Small intestine (tissue), 7 donors: ENCODE measurements at regions not wholly inside any gene's neighbourhood (a gene's known extent, or its start where the extent isn't known, plus 50 kb on each side); places are given as distances from the start of the nearest gene placed in this dataset.

Experiments used
- DNase-seq, 2 donors: peaks; one replicate each; pipeline versions ENCODE4 v3.0.0 to v3.0.0-alpha.2; 2013
- FAIRE-seq: peaks from 2 replicates; lab custom pipeline; 2012; peaks lifted over from hg19 to GRCh38; lab: Jason Lieb, UNC
- H3K27ac ChIP-seq, 3 donors: one replicate each; pipeline ENCODE4 v1.5.1; 2013; ENCODE audit warnings: low read length in 2 of 3, mild to moderate bottlenecking in 2 of 3, control low read depth in 1 of 3, inconsistent platforms in 1 of 3, low read depth in 1 of 3, moderate library complexity in 1 of 3
- H3K27me3 ChIP-seq, 3 donors: one replicate each; pipeline ENCODE4 v1.6.1; 2013; ENCODE audit warnings: low read length in 3 of 3, inconsistent platforms in 1 of 3; ENCODE audit not compliant: control insufficient read depth in 3 of 3, insufficient read depth in 3 of 3
- H3K36me3 ChIP-seq, 3 donors: one replicate each; pipeline ENCODE4 v1.6.1; 2013; ENCODE audit warnings: low read length in 3 of 3, inconsistent platforms in 1 of 3, low read depth in 1 of 3, mild to moderate bottlenecking in 1 of 3, moderate library complexity in 1 of 3; ENCODE audit not compliant: control insufficient read depth in 3 of 3, insufficient read depth in 2 of 3
- H3K4me1 ChIP-seq, 3 donors: one replicate each; pipeline ENCODE4 v1.6.1; 2013; ENCODE audit warnings: low read length in 2 of 3, inconsistent platforms in 1 of 3, low read depth in 1 of 3, mild to moderate bottlenecking in 1 of 3, moderate library complexity in 1 of 3; ENCODE audit not compliant: control insufficient read depth in 3 of 3, insufficient read depth in 2 of 3
- H3K4me3 ChIP-seq, 3 donors: one replicate each; pipeline ENCODE4 v1.5.1; 2013; ENCODE audit warnings: low read length in 3 of 3, control low read depth in 1 of 3, inconsistent platforms in 1 of 3, low read depth in 1 of 3, mild to moderate bottlenecking in 1 of 3, moderate library complexity in 1 of 3
- H3K9me3 ChIP-seq, 2 donors: one replicate each; pipeline ENCODE4 v1.6.1; 2013; ENCODE audit warnings: low read depth in 1 of 2, low read length in 1 of 2; ENCODE audit not compliant: control insufficient read depth in 2 of 2, insufficient read depth in 1 of 2
- WGBS, 3 donors: extraction: QIAGEN DNeasy Blood & Tissue Kit; methylation state at CpG; one replicate each; pipeline ENCODE4 v1.1.7; 2013; 5-methylcytosine and 5-hydroxymethylcytosine counted together
- donor health status: healthy with polysubstance abuse.
- donor health status: control.
- donor health status: control.
- donor health status: Bipolar disorder and iron deficiency.
- donor health status: healthy.

- no peak overlapping the region for H3K4me3 ChIP-seq
- no peaks in the 10 kb centered on the region for H3K4me1 ChIP-seq
- FAIRE-seq (no peak), DNase-seq (no peak)
- no peak overlapping the region for H3K27ac ChIP-seq
- H3K27me3 ChIP-seq: no peaks in the 10 kb centered on the region
- WGBS, 3 donors: 85 to 91% (median 87%) methylated on average over 3 of the region's 3 CpGs
- no peaks in the 10 kb centered on the region for H3K9me3 ChIP-seq
- no peaks in the 10 kb centered on the region for H3K36me3 ChIP-seq
These were observed 84.0 kb downstream of the RDH14 start for GRCh38 chr2:18476484-18476883.

GRCh38 chr2:18475884-18476283 is 84.6 kb downstream of the RDH14 start:
- no peak overlapping the region for H3K27ac ChIP-seq
- no peaks in the 10 kb centered on the region for H3K36me3 ChIP-seq
- H3K9me3 ChIP-seq: no peaks in the 10 kb centered on the region
- DNase-seq: no peak
- no peak overlapping the region for H3K4me3 ChIP-seq
- H3K27me3 ChIP-seq: no peaks in the 10 kb centered on the region
- no peaks in the 10 kb centered on the region for H3K4me1 ChIP-seq
- no peak for FAIRE-seq
- 76 to 90% (median 80%) methylated on average over 2 of the region's 2 CpGs for WGBS, 3 donors

DNA sequence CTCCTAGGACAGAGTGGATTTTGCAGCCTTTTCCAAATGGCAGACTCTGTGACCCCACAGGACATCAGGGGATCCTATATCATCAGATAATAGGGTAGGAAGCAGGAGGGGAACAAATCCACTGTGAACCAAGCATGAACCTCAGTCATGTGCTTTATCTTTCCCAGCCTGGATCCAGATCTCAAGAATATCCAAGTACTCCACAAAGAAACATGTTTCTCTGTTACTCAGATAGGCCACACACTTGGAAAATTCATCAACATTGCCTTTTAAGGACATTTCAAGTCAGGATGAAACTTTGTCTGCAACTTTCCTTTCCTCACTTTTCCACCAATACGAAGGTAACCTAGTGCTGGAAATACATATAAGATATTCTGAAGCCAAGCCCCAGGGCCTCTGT is 85.8 kb downstream of the RDH14 start:
- H3K27me3 ChIP-seq: no peaks in the 10 kb centered on the region
- H3K4me1 ChIP-seq: no peaks in the 10 kb centered on the region
- DNase-seq (no peak), FAIRE-seq (no peak)
- no peak overlapping the region for H3K4me3 ChIP-seq
- 58 to 79% (median 63%) methylated on average over 1 of the region's 1 CpG for WGBS, 3 donors
- no peaks in the 10 kb centered on the region for H3K36me3 ChIP-seq
- H3K27ac ChIP-seq: no peak overlapping the region
- H3K9me3 ChIP-seq: no peaks in the 10 kb centered on the region

GRCh38 chr2:18473241-18474181 is 86.9 kb downstream of the RDH14 start:
- peak overlapping the region in 1 of 3 donors; percentile 38 for H3K27ac ChIP-seq
- DNase-seq (no peak), FAIRE-seq (no peak)
- H3K36me3 ChIP-seq: no peaks in the 10 kb centered on the region
- no peaks in the 10 kb centered on the region for H3K27me3 ChIP-seq
- H3K9me3 ChIP-seq: no peaks in the 10 kb centered on the region
- H3K4me1 ChIP-seq: no peaks in the 10 kb centered on the region
- WGBS, 3 donors: 38 to 49% (median 41%) methylated on average over 9 of the region's 9 CpGs
- no peak overlapping the region for H3K4me3 ChIP-seq

DNA sequence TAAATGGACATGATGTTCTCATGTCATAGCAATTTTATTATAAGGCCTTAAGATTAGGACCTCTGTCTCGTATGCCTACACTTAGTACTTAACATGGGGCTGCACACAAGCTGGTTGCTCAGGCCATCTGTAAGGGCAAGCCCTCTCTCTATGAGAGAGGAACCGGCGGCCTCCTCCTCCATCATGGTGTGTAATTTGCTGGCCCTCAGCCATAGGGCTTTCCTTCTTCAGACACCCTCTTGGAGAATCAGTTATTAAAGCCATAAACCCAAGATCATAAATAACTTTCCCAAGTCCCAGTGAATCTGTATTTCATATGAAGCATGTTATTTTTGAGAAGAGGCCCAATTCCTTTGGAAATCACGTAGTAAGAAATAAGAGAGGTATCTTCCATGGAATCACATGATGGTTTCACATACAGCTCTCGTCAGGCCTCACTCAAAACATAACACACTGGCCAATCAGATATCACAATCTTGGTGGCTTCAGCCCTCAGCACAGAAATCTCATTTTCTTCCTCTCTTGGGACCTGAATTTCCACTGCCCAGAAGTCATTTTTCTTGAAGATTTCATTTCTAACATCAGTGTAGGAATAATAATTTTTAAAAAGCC is 92.6 kb downstream of the RDH14 start:
- Histone ChIP-seq H3K4me3 (no peak overlapping the region), H3K4me1 (no peaks in the 10 kb centered on the region), H3K27me3 (no peaks in the 10 kb centered on the region), H3K36me3 (no peaks in the 10 kb centered on the region), H3K9me3 (no peaks in the 10 kb centered on the region), H3K27ac (no peak overlapping the region)
- DNase-seq: no peak
- 66 to 74% (median 71%) methylated on average over 5 of the region's 5 CpGs for WGBS, 3 donors
- no peak for FAIRE-seq

DNA sequence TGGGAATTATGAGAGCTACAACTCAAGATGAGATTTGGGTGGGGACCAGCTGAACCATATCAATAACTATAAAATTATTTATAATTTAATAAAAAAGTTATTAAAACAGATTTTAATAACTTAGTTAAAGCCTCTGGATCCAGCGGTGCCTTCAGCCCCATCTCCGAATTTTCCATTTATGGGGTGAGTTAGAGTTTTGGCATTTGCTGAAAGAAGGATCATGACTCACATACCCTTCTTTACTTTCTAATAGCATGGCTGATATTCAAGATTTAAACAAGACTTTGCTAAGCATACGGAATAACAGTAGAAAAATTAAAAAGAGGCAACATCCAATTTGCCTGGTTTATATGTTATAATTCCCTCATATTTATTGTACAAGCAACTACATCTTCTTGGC is 94.5 kb downstream of the RDH14 start:
- no peaks in the 10 kb centered on the region for H3K36me3 ChIP-seq
- DNase-seq (no peak), FAIRE-seq (no peak)
- H3K4me3 ChIP-seq: no peak overlapping the region
- no peak overlapping the region for H3K27ac ChIP-seq
- no peaks in the 10 kb centered on the region for H3K9me3 ChIP-seq
- no peaks in the 10 kb centered on the region for H3K27me3 ChIP-seq
- no peaks in the 10 kb centered on the region for H3K4me1 ChIP-seq
- WGBS, 3 donors: 88 to 93% (median 88%) methylated on average over 3 of the region's 3 CpGs

DNA sequence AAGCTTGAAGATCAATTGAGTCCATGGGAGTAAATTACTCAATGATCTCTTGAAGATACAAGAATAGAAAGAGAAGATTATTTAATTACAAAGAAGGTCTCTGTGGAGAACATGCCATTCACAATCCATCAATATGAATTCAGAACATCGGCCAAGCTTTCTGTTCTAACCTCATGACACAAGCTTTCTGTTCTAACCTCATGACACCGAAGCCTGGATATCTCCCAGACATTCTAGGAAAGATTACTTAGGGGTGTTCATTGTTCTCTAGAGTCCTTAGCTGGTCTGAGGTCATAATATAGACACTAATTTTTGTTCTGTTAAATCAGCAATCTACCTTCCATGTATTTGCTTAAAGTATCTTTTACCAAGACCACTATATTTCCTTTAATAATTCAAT is 95.5 kb downstream of the RDH14 start:
- Histone ChIP-seq H3K9me3 (no peaks in the 10 kb centered on the region), H3K4me1 (no peaks in the 10 kb centered on the region), H3K36me3 (no peaks in the 10 kb centered on the region), H3K4me3 (no peak overlapping the region), H3K27ac (no peak overlapping the region), H3K27me3 (no peaks in the 10 kb centered on the region)
- DNase-seq (no peak), FAIRE-seq (no peak)
- 76 to 83% (median 78%) methylated on average over 2 of the region's 2 CpGs for WGBS, 3 donors

- FAIRE-seq: no peak
- no peak overlapping the region for H3K27ac ChIP-seq
- no peak for DNase-seq
- WGBS, 3 donors: 11 to 39% (median 29%) methylated on average over 2 of the region's 2 CpGs
- no peak overlapping the region for H3K4me3 ChIP-seq
- no peaks in the 10 kb centered on the region for H3K4me1 ChIP-seq
- H3K36me3 ChIP-seq: no peaks in the 10 kb centered on the region
- H3K27me3 ChIP-seq: peaks cover 0 to 4% (median 0%) of the 10 kb centered on the region in 3 donors
- no peaks in the 10 kb centered on the region for H3K9me3 ChIP-seq
These were observed 104.4 kb downstream of the RDH14 start for GRCh38 chr2:18456026-18456425.
